HG03457 (cell line): ENCODE measurements at regions not wholly inside any gene's neighbourhood (a gene's known extent, or its start where the extent isn't known, plus 50 kb on each side); places are given as distances from the start of the nearest gene placed in this dataset.
"Not testable (repeated sequence)": the region's sequence is repeated elsewhere in the genome, so short reads cannot be mapped to it uniquely, and the experiment has no call there.

Source experiments
- ATAC-seq: cut with Tn5 transposase; IDR thresholded peaks from one replicate; pipeline ENCODE4 v1.9.1; 2021; ENCODE audit warnings: moderate number of reproducible peaks; ENCODE audit not compliant: unreplicated experiment

DNA sequence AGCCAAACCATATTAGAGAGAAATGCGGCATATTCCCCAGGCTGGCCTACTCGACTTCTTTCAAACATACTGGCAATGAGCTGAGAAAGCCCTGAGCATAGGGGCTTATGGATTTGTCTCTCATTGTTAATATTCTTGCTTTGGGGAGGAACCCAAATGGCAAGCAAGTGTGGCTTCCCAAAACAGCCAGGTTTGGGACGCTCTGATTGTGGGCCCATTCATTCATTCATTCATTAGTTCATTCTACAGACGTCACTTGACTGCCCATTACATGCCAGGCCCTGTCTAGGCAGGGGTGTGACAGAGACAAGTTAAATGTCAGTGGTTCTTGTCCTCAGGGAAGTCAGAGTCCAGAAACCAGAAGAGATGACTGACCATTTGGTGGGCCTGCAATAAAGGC, 77.4 kb upstream of the THBS1 start:
- no peak for ATAC-seq

DNA sequence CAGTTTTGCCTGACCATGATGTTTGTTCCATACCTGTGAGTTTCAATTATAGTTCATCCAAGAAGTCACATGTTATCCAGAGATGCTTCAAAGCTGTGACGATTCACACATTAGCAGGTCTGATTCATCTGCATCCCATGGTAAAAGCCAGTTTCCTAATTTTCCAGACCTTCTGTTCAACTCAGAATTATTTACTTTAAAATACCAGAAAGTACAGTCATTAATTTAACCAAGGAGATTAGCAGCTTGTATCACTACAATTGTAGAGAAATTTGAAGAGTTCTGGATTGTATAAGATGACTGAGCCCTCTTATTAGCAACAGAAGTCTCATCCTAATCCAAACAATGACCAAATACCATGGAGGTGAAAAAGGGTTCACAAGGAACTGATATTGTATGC, 76.1 kb upstream of the THBS1 start:
- no peak for ATAC-seq

DNA sequence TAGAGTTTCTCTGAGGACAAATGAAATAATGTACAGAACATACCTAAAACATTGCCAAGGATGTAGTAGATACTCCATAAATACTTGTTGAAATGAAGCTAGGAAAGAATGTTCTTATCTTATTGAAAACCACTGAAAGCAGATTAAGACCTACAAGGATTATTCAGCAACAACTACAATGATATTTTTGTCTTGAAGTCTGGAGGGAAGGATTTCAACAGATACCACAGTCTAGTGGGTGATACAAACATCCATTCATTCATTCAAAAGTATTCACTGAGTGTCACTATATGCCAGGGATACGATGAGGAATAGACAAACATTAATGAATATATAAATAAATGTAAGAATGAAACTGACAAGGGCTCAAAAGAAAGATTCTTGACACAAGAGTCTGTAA, 74.7 kb upstream of the THBS1 start:
- ATAC-seq, result no peak

DNA sequence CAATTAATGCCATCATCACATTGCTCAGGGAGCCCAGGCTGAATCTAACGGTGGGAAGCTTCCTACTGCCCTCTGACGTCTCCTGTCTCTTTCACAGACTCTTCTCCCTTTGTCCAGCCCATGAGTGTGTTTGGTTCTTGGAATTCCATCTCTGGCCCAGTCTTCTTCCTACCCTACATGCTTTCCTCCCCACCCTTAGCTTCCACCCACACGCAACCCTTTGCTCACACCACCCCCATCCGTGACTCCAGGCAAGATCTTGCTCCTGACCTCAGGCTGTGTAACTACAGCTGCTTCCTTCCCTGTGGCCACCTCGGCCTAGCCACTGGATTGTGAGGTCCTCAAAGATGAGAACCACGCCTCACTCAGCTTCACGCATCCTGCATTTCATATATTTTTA, 72.3 kb upstream of the THBS1 start:
- ATAC-seq, result no peak

DNA sequence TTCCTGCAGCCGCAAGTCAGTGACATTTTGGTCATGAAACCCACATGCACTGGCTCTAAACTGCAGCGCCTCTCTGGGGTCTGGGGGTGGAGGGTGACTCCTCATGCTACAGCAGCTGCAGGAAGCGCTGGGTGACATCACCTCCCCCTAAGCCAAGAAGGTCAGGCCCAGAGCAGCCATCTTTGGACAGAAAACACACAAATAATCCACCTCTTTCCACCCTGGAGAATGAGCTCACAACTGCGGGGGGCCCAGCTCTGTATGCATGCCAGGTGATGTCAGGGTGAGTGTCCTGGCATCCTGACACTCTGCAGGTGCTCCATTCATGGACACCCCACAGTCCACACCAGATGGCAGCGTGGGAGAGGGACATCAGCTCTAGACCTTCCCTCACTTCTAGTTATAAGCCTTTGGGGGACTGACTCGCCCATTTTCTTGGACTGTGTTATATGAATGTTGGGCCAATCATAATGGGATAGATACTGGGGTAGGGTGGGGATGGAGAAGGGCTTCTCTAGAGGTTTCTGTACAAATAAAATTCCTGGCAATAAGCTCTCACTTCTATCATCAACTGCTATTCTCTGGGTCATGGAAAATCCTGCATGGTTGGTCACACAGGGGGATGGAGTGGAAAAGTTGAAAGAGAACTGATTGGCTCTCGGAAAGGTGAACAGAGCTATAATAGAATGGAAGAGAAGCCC, 70.7 kb upstream of the THBS1 start:
- ATAC-seq, result no peak

DNA sequence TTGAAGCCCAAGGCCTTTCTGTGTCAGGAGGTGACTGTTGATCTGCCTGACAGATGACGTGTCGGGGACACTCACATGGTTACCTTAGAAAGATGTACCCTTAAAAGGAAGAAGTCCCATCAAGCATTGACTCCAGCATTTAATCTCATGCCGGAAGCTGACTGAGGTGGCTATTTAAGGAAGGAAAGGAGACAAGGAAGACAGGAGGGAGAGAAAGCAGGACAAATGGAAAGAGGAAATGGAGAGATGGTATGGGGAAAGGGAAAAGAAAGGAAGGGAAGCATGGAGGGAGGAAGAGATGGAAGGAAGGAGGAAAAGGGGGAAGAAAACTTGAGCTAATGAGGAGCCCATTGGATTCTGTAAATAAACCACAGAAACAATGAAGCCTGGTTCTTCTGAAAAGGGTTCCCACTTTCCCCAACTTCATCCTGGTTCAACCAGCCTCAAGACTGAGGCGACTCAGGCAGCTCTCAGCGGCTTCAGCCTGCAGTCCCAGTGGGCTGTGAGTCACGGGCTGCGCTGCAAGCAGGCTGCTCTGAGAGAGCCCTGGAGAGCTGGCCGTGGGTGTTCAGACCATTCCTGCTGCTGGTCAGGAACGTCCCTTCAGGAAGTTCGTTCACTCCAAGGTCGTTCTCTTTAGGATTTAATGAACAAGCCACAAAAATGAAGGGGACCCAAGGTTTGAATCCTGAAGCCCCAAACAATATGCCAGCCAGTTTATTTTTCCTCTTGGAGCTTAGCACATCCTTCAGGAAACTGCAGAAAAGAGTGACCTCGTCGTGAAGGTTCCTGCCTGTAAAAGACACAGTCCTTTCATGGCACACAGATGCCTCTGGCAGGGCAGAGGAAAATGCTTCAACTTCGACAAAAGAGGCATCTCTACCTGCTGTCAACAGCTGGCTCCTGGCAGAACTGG, 69.6 kb upstream of the THBS1 start:
- no peak for ATAC-seq

DNA sequence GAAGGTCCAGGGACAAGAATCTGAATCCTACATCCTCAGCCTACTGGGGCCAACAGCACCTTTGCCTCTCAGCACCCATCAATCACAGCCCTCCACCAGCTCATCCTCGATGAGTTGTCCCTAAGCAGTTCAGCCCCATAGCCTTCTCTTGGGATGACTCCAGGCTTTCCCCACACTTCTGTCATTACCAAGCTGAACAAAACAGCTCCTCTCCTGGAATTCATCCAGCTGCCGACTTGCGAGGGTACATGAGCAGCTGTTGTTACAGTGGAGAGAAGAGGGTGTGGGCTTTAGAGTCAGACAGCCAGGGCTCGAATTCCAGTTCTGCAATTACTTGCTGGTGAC, 69.0 kb upstream of the THBS1 start:
- ATAC-seq, result no peak

DNA sequence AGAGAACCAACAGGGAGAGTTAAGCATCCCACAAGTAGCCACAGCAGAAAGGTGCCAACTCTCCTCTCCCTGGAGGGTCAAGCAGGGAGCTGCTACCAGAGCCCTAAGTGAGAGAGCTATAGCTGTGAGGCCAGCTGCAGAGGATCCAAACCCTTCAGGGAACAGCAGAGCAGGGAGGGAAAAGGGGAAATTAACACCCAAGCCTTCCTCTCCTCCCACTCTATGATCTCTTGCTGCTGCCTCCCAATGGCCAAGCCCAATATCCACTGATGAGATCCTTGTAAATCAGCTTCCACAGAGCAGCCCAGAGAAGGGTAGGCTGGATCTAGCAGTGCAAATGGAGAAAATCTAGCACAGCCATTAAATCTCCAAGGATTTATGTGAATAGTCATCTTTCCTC, 68.2 kb upstream of the THBS1 start:
- ATAC-seq, result no peak

DNA sequence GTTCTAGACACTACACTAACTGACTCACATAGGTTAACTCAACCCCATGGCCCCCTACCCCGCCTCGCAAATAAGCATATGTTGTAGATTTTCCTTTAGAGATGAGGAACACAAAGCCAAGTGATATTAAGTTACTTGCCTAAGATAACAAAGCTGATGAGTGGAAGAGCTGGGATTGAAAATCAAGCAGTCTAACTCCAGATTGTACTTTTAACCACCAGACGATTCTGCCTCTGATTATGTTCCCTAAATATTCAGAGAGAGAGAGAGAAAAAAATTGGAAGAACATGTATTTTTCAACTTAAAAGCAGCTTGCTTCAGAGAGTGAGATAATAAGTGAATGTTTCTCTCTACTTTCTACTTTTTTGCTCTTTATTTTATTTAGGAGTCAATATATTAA, 66.9 kb upstream of the THBS1 start:
- no peak for ATAC-seq

DNA sequence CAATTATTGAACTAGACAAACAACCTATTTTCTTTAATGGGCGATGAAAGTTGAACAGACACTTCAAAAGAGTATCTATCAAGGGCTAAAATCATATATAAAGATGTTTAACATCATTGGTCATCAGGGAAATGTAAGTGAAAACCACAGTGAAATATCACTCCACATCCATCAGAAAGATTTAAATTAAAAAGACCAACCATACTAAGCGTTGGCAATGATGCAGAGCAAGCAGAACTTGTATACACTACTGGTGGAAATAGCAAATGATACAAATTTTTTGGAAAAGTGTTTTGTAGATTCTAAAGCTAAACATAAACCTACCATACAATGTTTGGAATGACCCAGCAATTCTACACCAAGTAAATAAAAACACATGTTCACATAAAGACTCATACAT, 65.9 kb upstream of the THBS1 start:
- ATAC-seq, result no peak

DNA sequence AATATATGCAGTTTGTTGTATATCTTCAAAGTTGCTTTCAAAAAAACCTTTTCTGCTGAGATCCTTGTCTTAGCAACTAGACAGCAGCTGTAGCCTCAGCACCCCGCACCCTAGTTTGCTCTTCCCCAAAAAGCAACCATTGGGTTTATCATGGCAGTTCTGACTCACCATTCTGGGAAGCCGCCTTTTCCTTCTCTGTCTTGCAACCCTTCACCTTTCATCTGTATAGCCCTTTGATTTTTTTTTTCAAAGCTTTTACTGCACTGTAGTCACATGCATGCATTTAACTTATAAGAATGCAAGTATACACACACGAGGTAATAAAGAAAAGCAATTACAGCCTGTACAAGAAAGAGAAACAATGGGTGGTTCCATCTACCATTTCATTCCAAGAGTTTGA, 65.1 kb upstream of the THBS1 start:
- ATAC-seq, result no peak

DNA sequence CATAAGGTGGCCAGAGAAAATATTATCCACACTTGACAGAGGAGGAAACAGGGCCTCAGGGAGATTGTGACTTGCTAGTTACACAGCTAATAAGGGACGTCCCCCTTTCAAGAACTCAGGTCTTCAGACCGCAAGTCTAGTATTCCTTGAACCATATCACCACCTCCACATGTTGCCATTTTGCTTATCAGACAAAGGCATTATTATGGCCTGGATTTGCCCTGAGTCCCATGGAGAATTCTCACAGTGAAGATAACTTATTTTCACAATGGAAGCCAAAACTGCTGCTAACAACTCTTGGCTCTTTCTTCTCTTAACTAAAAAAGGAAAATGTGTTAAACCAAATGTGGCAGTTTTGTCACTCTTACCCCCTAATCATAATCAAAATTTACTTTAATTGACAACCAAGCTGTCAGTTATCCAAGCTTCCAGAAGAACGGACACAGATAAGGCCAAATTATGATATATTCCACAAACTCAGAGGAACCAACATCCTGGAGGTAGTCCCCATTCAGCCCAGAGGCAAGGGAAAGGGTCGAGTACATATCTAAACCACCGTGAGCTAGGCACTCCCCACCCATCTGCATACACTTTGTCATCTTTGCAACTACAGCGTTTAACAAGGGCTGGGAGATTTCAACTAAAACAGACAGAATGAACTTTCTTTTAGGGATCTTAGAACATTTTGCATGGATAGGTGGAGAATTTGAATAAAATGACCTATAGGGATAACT, 63.6 kb upstream of the THBS1 start:
- no peak for ATAC-seq

DNA sequence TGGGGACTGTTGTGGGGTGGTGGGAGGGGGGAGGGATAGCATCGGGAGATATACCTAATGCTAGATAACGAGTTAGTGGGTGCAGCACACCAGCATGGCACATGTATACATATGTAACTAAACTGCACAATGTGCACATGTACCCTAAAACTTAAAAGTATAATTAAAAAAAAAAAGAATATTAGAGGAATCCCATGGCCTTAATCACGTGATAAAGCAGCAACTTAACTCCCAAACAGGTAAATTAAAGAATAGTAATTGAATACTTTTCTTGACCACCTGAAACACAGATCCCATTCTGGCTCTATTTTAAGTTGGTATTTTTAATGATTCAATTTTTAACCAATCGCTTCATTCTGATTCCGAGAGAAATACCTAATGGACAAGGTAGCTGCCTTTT, 56.9 kb upstream of the THBS1 start:
- not testable (repeated sequence) for ATAC-seq

DNA sequence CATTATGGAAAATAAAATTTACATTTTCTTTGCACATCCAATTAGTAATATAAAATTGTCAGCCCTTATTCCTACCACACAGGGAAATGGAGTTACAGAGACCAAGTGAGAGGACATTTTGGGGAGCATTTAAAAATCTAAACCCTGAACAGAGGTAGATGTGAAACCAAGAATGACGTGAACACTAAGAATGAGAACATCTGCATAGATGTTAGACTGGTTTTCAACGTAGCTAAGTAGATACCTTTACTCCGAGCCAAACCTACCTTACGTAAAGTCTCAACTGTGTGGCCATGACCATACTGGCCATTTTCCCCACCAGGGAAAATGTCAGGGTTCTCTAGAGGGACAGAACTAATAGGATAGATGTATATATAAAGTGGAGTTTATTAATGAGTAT, 51.4 kb upstream of the THBS1 start:
- no peak for ATAC-seq

DNA sequence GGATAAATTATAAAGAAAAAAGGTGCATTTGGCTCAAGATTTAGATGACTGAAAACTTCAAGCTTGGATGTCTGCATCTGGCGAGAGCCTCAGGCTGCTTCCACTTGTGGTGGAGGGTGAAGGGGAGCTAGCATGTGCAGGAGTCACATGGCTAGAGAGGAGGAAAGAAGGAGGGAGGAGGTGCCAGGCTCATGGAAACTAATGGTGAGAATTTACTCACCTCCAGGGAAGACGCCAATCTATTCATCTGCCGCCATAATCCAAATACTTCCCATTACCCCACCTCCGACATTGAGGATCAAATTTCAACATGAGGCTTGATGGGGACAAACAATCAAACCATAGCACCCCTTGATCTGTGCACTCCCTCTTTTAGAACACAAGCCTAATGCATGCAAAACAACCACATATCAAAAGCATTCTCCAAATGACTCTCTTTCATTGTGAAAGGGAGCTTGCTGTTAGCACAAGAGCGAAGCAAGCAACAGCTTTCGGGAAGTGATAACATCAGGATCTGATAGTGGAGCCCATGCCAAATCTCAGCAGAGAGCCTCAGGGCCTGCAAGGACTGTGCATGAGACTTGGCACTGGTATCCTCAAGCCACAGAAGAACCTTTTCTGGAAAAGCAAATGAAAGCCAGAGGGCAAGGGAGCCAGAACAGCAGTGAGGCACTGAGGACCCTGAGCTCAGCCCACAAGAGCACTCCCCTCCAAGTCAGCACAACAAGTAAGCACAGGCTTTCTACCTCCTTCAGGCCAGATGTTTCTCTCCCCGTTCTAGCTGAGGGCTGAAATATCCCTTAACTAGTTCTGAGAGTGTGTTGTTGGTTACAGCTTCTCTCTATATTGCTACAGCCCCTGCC, 50.2 kb upstream of the THBS1 start:
- no peak for ATAC-seq
